ENCODE measurements at regions not wholly inside any gene's neighbourhood (a gene's known extent, or its start where the extent isn't known, plus 50 kb on each side); places are given as distances from the start of the nearest gene placed in this dataset.

GRCh38 chr16:63907251-63907650 lies 1214.6 kb downstream of the CDH11 start:
- Histone ChIP-seq H3K36me3 (no peaks in the 10 kb centered on the region), H3K4me1 (no peaks in the 10 kb centered on the region), H3K27me3 (no peaks in the 10 kb centered on the region), H3K9me3 (no peaks in the 10 kb centered on the region), H3K27ac (no peak overlapping the region), H3K4me3 (no peak overlapping the region)
- no peak for DNase-seq
- intact Hi-C loops (cut with DNase I; ENCODE audit: low total_unique reads) = no loop called here
- TF ChIP-seq, protein P1, sequence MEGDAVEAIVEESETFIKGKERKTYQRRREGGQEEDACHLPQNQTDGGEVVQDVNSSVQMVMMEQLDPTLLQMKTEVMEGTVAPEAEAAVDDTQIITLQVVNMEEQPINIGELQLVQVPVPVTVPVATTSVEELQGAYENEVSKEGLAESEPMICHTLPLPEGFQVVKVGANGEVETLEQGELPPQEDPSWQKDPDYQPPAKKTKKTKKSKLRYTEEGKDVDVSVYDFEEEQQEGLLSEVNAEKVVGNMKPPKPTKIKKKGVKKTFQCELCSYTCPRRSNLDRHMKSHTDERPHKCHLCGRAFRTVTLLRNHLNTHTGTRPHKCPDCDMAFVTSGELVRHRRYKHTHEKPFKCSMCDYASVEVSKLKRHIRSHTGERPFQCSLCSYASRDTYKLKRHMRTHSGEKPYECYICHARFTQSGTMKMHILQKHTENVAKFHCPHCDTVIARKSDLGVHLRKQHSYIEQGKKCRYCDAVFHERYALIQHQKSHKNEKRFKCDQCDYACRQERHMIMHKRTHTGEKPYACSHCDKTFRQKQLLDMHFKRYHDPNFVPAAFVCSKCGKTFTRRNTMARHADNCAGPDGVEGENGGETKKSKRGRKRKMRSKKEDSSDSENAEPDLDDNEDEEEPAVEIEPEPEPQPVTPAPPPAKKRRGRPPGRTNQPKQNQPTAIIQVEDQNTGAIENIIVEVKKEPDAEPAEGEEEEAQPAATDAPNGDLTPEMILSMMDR (IDR thresholded peaks at IDR 0.05) = no peak

GRCh38 chr16:63904930-63905329 lies 1216.9 kb downstream of the CDH11 start:
- Histone ChIP-seq H3K36me3 (no peaks in the 10 kb centered on the region), H3K9me3 (no peaks in the 10 kb centered on the region), H3K27me3 (no peaks in the 10 kb centered on the region), H3K4me3 (no peak overlapping the region), H3K4me1 (no peaks in the 10 kb centered on the region), H3K27ac (no peak overlapping the region)
- TF ChIP-seq, protein P1 (IDR thresholded peaks at IDR 0.05) = no peak
- intact Hi-C loops (cut with DNase I; ENCODE audit: low total_unique reads) = no loop called here
- no peak for DNase-seq

DNA sequence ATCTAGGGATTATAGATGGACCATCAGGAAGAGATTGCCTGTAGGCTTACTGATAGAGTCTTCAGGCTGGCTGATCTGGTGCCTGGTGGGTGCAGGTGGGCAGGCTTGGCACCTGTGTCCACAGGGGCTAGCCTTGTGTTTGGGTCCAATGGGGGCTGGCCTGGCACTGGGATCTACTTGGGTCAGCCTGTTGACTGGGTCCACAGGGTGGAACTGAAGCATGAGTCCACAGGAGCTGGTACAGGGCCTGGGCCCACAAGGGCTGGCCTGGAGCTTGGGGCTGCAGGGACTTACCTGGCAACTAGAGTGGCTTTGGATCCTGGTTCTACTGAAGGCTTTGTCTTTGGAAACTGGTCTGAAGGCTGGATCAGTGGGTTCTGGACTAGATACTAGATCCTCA lies 1217.7 kb downstream of the CDH11 start:
- H3K4me1 ChIP-seq = no peaks in the 10 kb centered on the region
- TF ChIP-seq, protein P1 (IDR thresholded peaks at IDR 0.05) = no peak
- no peaks in the 10 kb centered on the region for H3K9me3 ChIP-seq
- DNase-seq = no peak
- no peaks in the 10 kb centered on the region for H3K36me3 ChIP-seq
- no peak overlapping the region for H3K4me3 ChIP-seq
- H3K27ac ChIP-seq = no peak overlapping the region
- intact Hi-C loops (cut with DNase I; ENCODE audit: low total_unique reads) = no loop called here
- H3K27me3 ChIP-seq = no peaks in the 10 kb centered on the region

DNA sequence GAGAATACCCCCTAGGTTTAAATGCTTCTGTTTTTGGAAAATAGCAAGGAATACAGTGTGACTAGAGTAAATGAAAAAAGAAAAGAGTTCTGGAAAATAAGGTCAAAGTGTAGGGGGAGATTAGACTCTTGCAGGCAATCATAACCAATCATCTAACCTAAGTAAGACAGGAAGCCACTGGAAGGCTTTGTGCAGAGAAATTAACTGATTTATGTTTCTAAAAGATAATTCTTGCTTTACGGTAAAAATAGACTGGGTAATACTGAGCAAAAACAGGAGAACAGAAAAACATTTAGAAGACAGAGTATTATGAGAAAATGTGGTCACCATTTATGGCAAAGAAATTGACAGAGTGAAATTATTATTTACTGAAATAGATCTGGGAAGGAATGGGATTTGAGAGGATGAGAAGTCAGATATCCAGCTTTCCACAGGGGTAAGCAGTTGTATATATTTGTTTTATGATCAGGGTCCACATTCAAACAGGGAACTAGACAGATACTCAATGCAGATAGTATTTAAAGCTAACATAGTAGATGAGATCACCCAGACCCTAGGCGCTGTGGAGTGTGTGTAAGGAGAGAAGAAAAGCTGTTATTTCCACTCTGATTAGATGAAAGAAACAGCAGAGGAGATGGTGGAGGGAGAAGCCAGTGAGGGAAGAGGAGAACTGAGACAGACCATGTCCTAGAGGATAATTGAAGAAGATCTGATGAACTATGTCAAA lies 1225.3 kb downstream of the CDH11 start:
- DNase-seq = no peak
- no peaks in the 10 kb centered on the region for H3K27me3 ChIP-seq
- intact Hi-C loops (cut with DNase I; ENCODE audit: low total_unique reads) = no loop called here
- H3K4me3 ChIP-seq = no peak overlapping the region
- no peaks in the 10 kb centered on the region for H3K9me3 ChIP-seq
- no peaks in the 10 kb centered on the region for H3K36me3 ChIP-seq
- TF ChIP-seq, protein P1 (IDR thresholded peaks at IDR 0.05) = no peak
- no peak overlapping the region for H3K27ac ChIP-seq
- no peaks in the 10 kb centered on the region for H3K4me1 ChIP-seq

- Histone ChIP-seq H3K4me1 (no peaks in the 10 kb centered on the region), H3K36me3 (no peaks in the 10 kb centered on the region), H3K4me3 (no peak overlapping the region), H3K9me3 (no peaks in the 10 kb centered on the region), H3K27me3 (no peaks in the 10 kb centered on the region), H3K27ac (no peak overlapping the region)
- DNase-seq = no peak
- TF ChIP-seq, protein P1 (IDR thresholded peaks at IDR 0.05) = no peak
- intact Hi-C loops (cut with DNase I; ENCODE audit: low total_unique reads) = no loop called here
These were observed 1231.1 kb downstream of the CDH11 start for GRCh38 chr16:63890723-63891122.

DNA sequence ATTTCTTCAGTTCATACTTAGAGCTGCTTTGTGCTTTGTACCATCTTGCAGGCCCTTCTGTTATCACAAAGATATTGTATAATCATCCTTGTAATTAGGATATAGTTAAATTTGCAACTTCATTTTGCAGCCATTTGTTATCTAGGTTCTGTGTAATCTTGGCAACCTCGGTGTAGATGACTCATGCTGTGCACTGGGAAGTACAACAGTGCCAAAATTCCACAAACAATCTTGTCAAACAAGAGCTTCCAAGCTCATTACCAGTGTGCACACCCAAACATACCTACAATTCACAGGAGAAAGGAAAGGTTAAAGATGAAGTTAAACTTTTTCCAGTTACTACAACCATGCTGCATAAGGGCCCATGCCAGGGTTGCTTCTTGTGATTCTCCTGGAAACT lies 1231.8 kb downstream of the CDH11 start:
- DNase-seq = no peak
- H3K4me1 ChIP-seq = no peaks in the 10 kb centered on the region
- no peaks in the 10 kb centered on the region for H3K9me3 ChIP-seq
- H3K27ac ChIP-seq = no peak overlapping the region
- H3K4me3 ChIP-seq = no peak overlapping the region
- intact Hi-C loops (cut with DNase I; ENCODE audit: low total_unique reads) = no loop called here
- no peaks in the 10 kb centered on the region for H3K36me3 ChIP-seq
- no peaks in the 10 kb centered on the region for H3K27me3 ChIP-seq
- TF ChIP-seq, protein P1 (IDR thresholded peaks at IDR 0.05) = no peak

All from tibial artery (tissue), 4 donors.